ENCODE measurements at regions not wholly inside any gene's neighbourhood (a gene's known extent, or its start where the extent isn't known, plus 50 kb on each side); places are given as distances from the start of the nearest gene placed in this dataset.
A peak's percentile ranks its signal among the peaks of the same experiment; 100 is the strongest.
"Not testable (repeated sequence)": the region's sequence is repeated elsewhere in the genome, so short reads cannot be mapped to it uniquely, and the experiment has no call there.

- DNase-seq: no peak
- Histone ChIP-seq H3K4me3 (no peak overlapping the region), H3K9me3 (no peaks in the 10 kb centered on the region), H3K36me3 (no peaks in the 10 kb centered on the region), H3K27me3 (peaks cover 3% of the 10 kb centered on the region; the same call in 1 of the 2 replicates)
Measured at GRCh38 chr12:131251336-131252101, 297.8 kb downstream of the ADGRD1 start.

GRCh38 chr12:131253376-131254026 is 299.8 kb downstream of the ADGRD1 start:
- Histone ChIP-seq H3K9me3 (no peaks in the 10 kb centered on the region), H3K27me3 (peaks cover 3% of the 10 kb centered on the region; the same call in 1 of the 2 replicates), H3K36me3 (no peaks in the 10 kb centered on the region), H3K4me3 (no peak overlapping the region)
- no peak for DNase-seq

- H3K36me3 ChIP-seq: no peaks in the 10 kb centered on the region
- no peaks in the 10 kb centered on the region for H3K9me3 ChIP-seq
- no peaks in the 10 kb centered on the region for H3K27me3 ChIP-seq
- H3K4me3 ChIP-seq: no peak overlapping the region
- no peak for DNase-seq
Measured at GRCh38 chr12:131254374-131254773, 300.7 kb downstream of the ADGRD1 start.

GRCh38 chr12:131258398-131258797 is 304.7 kb downstream of the ADGRD1 start:
- H3K4me3 ChIP-seq: no peak overlapping the region
- H3K9me3 ChIP-seq: no peaks in the 10 kb centered on the region
- H3K36me3 ChIP-seq: no peaks in the 10 kb centered on the region
- H3K27me3 ChIP-seq: no peaks in the 10 kb centered on the region
- DNase-seq: no peak

GRCh38 chr12:131260251-131260905 is 306.7 kb downstream of the ADGRD1 start:
- H3K9me3 ChIP-seq: no peaks in the 10 kb centered on the region
- DNase-seq: no peak

GRCh38 chr12:131260954-131261353 is 307.2 kb downstream of the ADGRD1 start:
- no peak overlapping the region for H3K4me3 ChIP-seq
- DNase-seq: no peak
- no peaks in the 10 kb centered on the region for H3K36me3 ChIP-seq
- no peaks in the 10 kb centered on the region for H3K27me3 ChIP-seq
- no peaks in the 10 kb centered on the region for H3K9me3 ChIP-seq

More at GRCh38 chr12:131260251-131260905, 306.7 kb downstream of the ADGRD1 start:
- Histone ChIP-seq H3K4me3 (no peak overlapping the region), H3K36me3 (no peaks in the 10 kb centered on the region), H3K27me3 (no peaks in the 10 kb centered on the region)

GRCh38 chr12:131261906-131262305 is 308.2 kb downstream of the ADGRD1 start:
- no peak overlapping the region for H3K4me3 ChIP-seq
- H3K27me3 ChIP-seq: no peaks in the 10 kb centered on the region
- DNase-seq: no peak
- H3K36me3 ChIP-seq: no peaks in the 10 kb centered on the region
- H3K9me3 ChIP-seq: no peaks in the 10 kb centered on the region

GRCh38 chr12:131263626-131264025 is 309.9 kb downstream of the ADGRD1 start:
- Histone ChIP-seq H3K4me3 (no peak overlapping the region), H3K9me3 (no peaks in the 10 kb centered on the region), H3K36me3 (no peaks in the 10 kb centered on the region), H3K27me3 (no peaks in the 10 kb centered on the region)
- no peak for DNase-seq

- Histone ChIP-seq H3K4me3 (no peak overlapping the region), H3K27me3 (no peaks in the 10 kb centered on the region), H3K9me3 (no peaks in the 10 kb centered on the region), H3K36me3 (no peaks in the 10 kb centered on the region)
- DNase-seq: peak; percentile 31
Measured at GRCh38 chr12:131264635-131265034, 310.9 kb downstream of the ADGRD1 start.

GRCh38 chr12:131266591-131267467 is 313.1 kb downstream of the ADGRD1 start:
- DNase-seq: no peak

GRCh38 chr12:131267576-131267975 is 313.9 kb downstream of the ADGRD1 start:
- no peaks in the 10 kb centered on the region for H3K9me3 ChIP-seq
- no peak overlapping the region for H3K4me3 ChIP-seq
- no peaks in the 10 kb centered on the region for H3K36me3 ChIP-seq
- no peak for DNase-seq
- H3K27me3 ChIP-seq: no peaks in the 10 kb centered on the region

More at GRCh38 chr12:131266591-131267467, 313.1 kb downstream of the ADGRD1 start:
- H3K36me3 ChIP-seq: no peaks in the 10 kb centered on the region
- no peaks in the 10 kb centered on the region for H3K27me3 ChIP-seq
- H3K4me3 ChIP-seq: no peak overlapping the region
- H3K9me3 ChIP-seq: no peaks in the 10 kb centered on the region

GRCh38 chr12:131268123-131268522 is 314.4 kb downstream of the ADGRD1 start:
- H3K9me3 ChIP-seq: not testable (repeated sequence)

GRCh38 chr12:131268571-131268970 is 314.9 kb downstream of the ADGRD1 start:
- not testable (repeated sequence) for H3K27me3 ChIP-seq, H3K4me3 ChIP-seq, H3K36me3 ChIP-seq, H3K9me3 ChIP-seq, DNase-seq

More at GRCh38 chr12:131268123-131268522, 314.4 kb downstream of the ADGRD1 start:
- DNase-seq: peak; percentile 76
- H3K4me3 ChIP-seq, H3K27me3 ChIP-seq, H3K36me3 ChIP-seq: not testable (repeated sequence)

- no peak overlapping the region for H3K4me3 ChIP-seq
- H3K27me3 ChIP-seq: no peaks in the 10 kb centered on the region
- DNase-seq: no peak
- H3K9me3 ChIP-seq: no peaks in the 10 kb centered on the region
- H3K36me3 ChIP-seq: no peaks in the 10 kb centered on the region
Measured at GRCh38 chr12:131269551-131269950, 315.8 kb downstream of the ADGRD1 start.

GRCh38 chr12:131269977-131270376 is 316.3 kb downstream of the ADGRD1 start:
- not testable (repeated sequence) for H3K36me3 ChIP-seq, H3K4me3 ChIP-seq, DNase-seq, H3K27me3 ChIP-seq, H3K9me3 ChIP-seq

- no peak for DNase-seq
- Histone ChIP-seq H3K9me3 (no peaks in the 10 kb centered on the region), H3K4me3 (no peak overlapping the region), H3K27me3 (no peaks in the 10 kb centered on the region), H3K36me3 (no peaks in the 10 kb centered on the region)
Measured at GRCh38 chr12:131271724-131272123, 318.0 kb downstream of the ADGRD1 start.
